Liver (tissue), 8 donors: ENCODE measurements at regions not wholly inside any gene's neighbourhood (a gene's known extent, or its start where the extent isn't known, plus 50 kb on each side); places are given as distances from the start of the nearest gene placed in this dataset.

Source experiments
- DNase-seq: peaks from one replicate; pipeline ENCODE4 v3.0.0-alpha.2; 2017; ENCODE audit warnings: low spot score
- H3K27ac ChIP-seq, 2 donors: one replicate each; pipeline ENCODE4 v1.7.0; 2013; ENCODE audit warnings: inconsistent platforms in 2 of 2, low read length in 2 of 2, control low read depth in 1 of 2, low read depth in 1 of 2, mild to moderate bottlenecking in 1 of 2
- H3K27me3 ChIP-seq, 4 donors: one replicate each; pipeline versions ENCODE4 v1.6.1 to v1.7.0; 2013; ENCODE audit warnings: low read length in 3 of 4, inconsistent platforms in 1 of 4, mild to moderate bottlenecking in 1 of 4, moderate library complexity in 1 of 4; ENCODE audit not compliant: control insufficient read depth in 4 of 4, insufficient read depth in 4 of 4
- H3K36me3 ChIP-seq, 4 donors: one replicate each; pipeline versions ENCODE4 v1.6.1 to v1.7.0; 2013; ENCODE audit warnings: low read length in 3 of 4, mild to moderate bottlenecking in 3 of 4, low read depth in 1 of 4, moderate library complexity in 1 of 4; ENCODE audit not compliant: control insufficient read depth in 4 of 4, insufficient read depth in 3 of 4
- H3K4me1 ChIP-seq, 4 donors: one replicate each; pipeline versions ENCODE4 v1.6.1 to v1.7.0; 2013; ENCODE audit warnings: low read length in 3 of 4, mild to moderate bottlenecking in 3 of 4, moderate library complexity in 1 of 4; ENCODE audit not compliant: control insufficient read depth in 4 of 4, insufficient read depth in 4 of 4
- H3K4me3 ChIP-seq, 3 donors: one replicate each; pipeline versions ENCODE4 v1.6.1 to v1.7.0; 2013; ENCODE audit warnings: low read length in 3 of 3, control low read depth in 1 of 3, low read depth in 1 of 3, mild to moderate bottlenecking in 1 of 3
- H3K9ac ChIP-seq, 2 donors: one replicate each; pipeline ENCODE4 v1.7.0; 2013; ENCODE audit warnings: low read length in 2 of 2, mild to moderate bottlenecking in 2 of 2, moderate library complexity in 2 of 2, control low read depth in 1 of 2, low read depth in 1 of 2
- H3K9me3 ChIP-seq, 4 donors: one replicate each; pipeline versions ENCODE4 v1.6.1 to v1.7.0; 2013; ENCODE audit warnings: low read length in 3 of 4; ENCODE audit not compliant: control insufficient read depth in 4 of 4
- ATF3 ChIP-seq: IDR thresholded peaks from 2 replicates; pipeline ENCODE4 v1.6.1; 2016; ENCODE audit warnings: antibody characterized with exemption
- CTCF ChIP-seq: fragments of 150-350 bp; IDR thresholded peaks from 2 replicates; pipeline ENCODE4 v1.5.1; 2017; ENCODE audit warnings: improper control_type of control experiment, low read depth, low read length; ENCODE audit not compliant: missing input control
- EGR1 ChIP-seq, 2 donors: IDR thresholded peaks; 2 replicates each; pipeline ENCODE4 v1.6.1; 2016 to 2018; ENCODE audit warnings: antibody characterized with exemption in 2 of 2, low read depth in 2 of 2
- FOXA1 ChIP-seq: IDR thresholded peaks from 2 replicates; pipeline ENCODE4 v1.6.1; 2016; ENCODE audit warnings: antibody characterized with exemption
- FOXA2 ChIP-seq: IDR thresholded peaks from 2 replicates; pipeline ENCODE4 v1.6.1; 2016; ENCODE audit warnings: antibody characterized with exemption
- GABPA ChIP-seq, 2 donors: IDR thresholded peaks in 1 of 2; conservative IDR thresholded peaks in 1 of 2; 2 replicates each; pipeline ENCODE4 v1.6.1; 2016; ENCODE audit warnings: antibody characterized with exemption in 2 of 2, mild to moderate bottlenecking in 1 of 2, moderate library complexity in 1 of 2
- HNF4A ChIP-seq, 2 donors: conservative IDR thresholded peaks; 2 replicates each; pipeline ENCODE4 v1.6.1; 2016; ENCODE audit warnings: antibody characterized with exemption in 2 of 2, mild to moderate bottlenecking in 2 of 2
- HNF4G ChIP-seq: IDR thresholded peaks from 2 replicates; pipeline ENCODE4 v1.6.1; 2016; ENCODE audit warnings: antibody characterized with exemption
- JUND ChIP-seq, 2 donors: IDR thresholded peaks; 2 replicates each; pipeline ENCODE4 v1.6.1; 2016; ENCODE audit warnings: antibody characterized with exemption in 2 of 2
- MAX ChIP-seq: IDR thresholded peaks from 2 replicates; pipeline ENCODE4 v1.6.1; 2016; ENCODE audit warnings: antibody characterized with exemption
- NR2F2 ChIP-seq: IDR thresholded peaks from 2 replicates; pipeline ENCODE4 v1.6.1; 2016; ENCODE audit warnings: antibody characterized with exemption
- RAD21 ChIP-seq, 2 donors: IDR thresholded peaks; 2 replicates each; pipeline ENCODE4 v1.6.1; 2016; ENCODE audit warnings: antibody characterized with exemption in 2 of 2, mild to moderate bottlenecking in 2 of 2
- REST ChIP-seq: IDR thresholded peaks from 2 replicates; pipeline ENCODE4 v1.6.1; 2016; ENCODE audit warnings: antibody characterized with exemption, mild to moderate bottlenecking
- RXRA ChIP-seq, 2 donors: IDR thresholded peaks; 2 replicates each; pipeline ENCODE4 v1.6.1; 2017 to 2018; ENCODE audit warnings: antibody characterized with exemption in 2 of 2, mild to moderate bottlenecking in 1 of 2
- SP1 ChIP-seq: IDR thresholded peaks from 2 replicates; pipeline ENCODE4 v1.6.1; 2018; ENCODE audit warnings: antibody characterized with exemption, mild to moderate bottlenecking
- TAF1 ChIP-seq: conservative IDR thresholded peaks from 2 replicates; pipeline ENCODE4 v1.6.1; 2016; ENCODE audit warnings: antibody characterized with exemption, mild to moderate bottlenecking
- YY1 ChIP-seq: IDR thresholded peaks from 2 replicates; pipeline ENCODE4 v1.6.1; 2016; ENCODE audit warnings: antibody characterized with exemption, mild to moderate bottlenecking
- WGBS: extraction: QIAGEN DNeasy Blood & Tissue Kit; methylation state at CpG from one replicate; pipeline ENCODE4 v1.1.7; 2013; 5-methylcytosine and 5-hydroxymethylcytosine counted together
- TF ChIP-seq, protein P1 (sequence below): IDR thresholded peaks from 2 replicates; pipeline ENCODE4 v1.6.1; 2016; ENCODE audit warnings: antibody characterized with exemption
- donor health status: healthy.
- donor health status: healthy.
- donor health status: healthy.
- donor health status: healthy.
- donor health status: healthy.

GRCh38 chr2:38497670-38498037 is 105.1 kb downstream of the HNRNPLL start:
- no peak overlapping the region for H3K27ac ChIP-seq
- no peak for DNase-seq
- no peaks in the 10 kb centered on the region for H3K9me3 ChIP-seq
- H3K36me3 ChIP-seq: no peaks in the 10 kb centered on the region
- 54% methylated on average over 3 of the region's 3 CpGs for WGBS
- H3K27me3 ChIP-seq: no peaks in the 10 kb centered on the region
- no peak overlapping the region for H3K4me3 ChIP-seq
- no peak overlapping the region for H3K9ac ChIP-seq
- H3K4me1 ChIP-seq: peaks cover 2 to 17% (median 13%) of the 10 kb centered on the region in 4 donors
- TF ChIP-seq RXRA (IDR thresholded peaks at IDR 0.05) (no peak), SP1 (no peak), FOXA2 (no peak), FOXA1 (no peak), EGR1 (IDR thresholded peaks at IDR 0.05; ENCODE audit: low read depth in 2 of 2) (no peak), YY1 (no peak), ATF3 (no peak), HNF4G (no peak), HNF4A (conservative IDR thresholded peaks at IDR 0.05) (no peak), GABPA (IDR thresholded peaks at IDR 0.05 in 1 of 2, conservative IDR thresholded peaks at IDR 0.05 in 1 of 2) (no peak), RAD21 (IDR thresholded peaks at IDR 0.05) (no peak), NR2F2 (no peak), JUND (IDR thresholded peaks at IDR 0.05) (no peak), MAX (no peak), CTCF (no peak)
- TF ChIP-seq, protein P1, sequence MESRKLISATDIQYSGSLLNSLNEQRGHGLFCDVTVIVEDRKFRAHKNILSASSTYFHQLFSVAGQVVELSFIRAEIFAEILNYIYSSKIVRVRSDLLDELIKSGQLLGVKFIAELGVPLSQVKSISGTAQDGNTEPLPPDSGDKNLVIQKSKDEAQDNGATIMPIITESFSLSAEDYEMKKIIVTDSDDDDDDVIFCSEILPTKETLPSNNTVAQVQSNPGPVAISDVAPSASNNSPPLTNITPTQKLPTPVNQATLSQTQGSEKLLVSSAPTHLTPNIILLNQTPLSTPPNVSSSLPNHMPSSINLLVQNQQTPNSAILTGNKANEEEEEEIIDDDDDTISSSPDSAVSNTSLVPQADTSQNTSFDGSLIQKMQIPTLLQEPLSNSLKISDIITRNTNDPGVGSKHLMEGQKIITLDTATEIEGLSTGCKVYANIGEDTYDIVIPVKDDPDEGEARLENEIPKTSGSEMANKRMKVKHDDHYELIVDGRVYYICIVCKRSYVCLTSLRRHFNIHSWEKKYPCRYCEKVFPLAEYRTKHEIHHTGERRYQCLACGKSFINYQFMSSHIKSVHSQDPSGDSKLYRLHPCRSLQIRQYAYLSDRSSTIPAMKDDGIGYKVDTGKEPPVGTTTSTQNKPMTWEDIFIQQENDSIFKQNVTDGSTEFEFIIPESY: no peak

DNA sequence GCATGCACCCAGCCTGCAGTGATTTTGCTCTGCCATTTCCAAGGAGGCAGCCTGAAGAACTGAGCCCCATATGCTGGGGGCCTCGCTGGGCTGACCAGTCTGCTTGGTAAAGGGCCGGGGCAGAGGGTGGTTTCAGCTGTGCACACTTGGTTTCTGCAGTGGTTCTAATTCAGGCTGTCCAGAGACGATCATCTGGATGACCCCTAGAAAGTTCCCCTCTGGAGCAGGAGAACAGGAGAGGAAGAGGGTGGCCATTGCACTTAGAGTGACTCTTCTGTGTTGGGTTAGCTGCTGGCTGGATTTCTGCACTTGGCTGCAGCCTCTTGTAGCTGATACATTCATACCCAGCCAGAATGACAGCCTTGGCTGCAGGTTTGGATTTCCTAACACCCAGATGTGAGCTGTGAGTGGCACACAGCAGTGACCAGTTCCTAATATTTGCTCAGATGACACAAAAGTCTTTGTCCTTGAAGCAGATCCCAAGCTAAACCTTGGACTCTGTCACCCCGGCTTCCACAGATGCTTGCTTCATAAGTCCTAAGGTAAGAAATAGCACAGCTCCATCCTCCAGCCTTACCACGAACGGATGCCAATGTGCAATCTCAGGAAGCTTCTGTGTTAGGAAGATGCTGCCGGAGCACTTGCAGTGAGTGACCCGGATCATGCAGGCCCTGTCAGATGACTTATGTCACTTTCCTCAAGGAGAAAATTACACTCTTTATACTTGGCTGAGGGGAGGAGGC is 105.6 kb downstream of the HNRNPLL start:
- Histone ChIP-seq H3K27me3 (no peaks in the 10 kb centered on the region), H3K4me3 (no peak overlapping the region), H3K4me1 (peaks cover 2 to 19% (median 14%) of the 10 kb centered on the region in 4 donors), H3K9me3 (no peaks in the 10 kb centered on the region), H3K9ac (no peak overlapping the region), H3K36me3 (no peaks in the 10 kb centered on the region), H3K27ac (no peak overlapping the region)
- WGBS: 47% methylated on average over 8 of the region's 8 CpGs
- no peak for DNase-seq
- TF ChIP-seq NR2F2: no peak
- no peak for TF ChIP-seq EGR1 (IDR thresholded peaks at IDR 0.05; ENCODE audit: low read depth in 2 of 2)
- TF ChIP-seq TAF1: no peak
- peak; percentile 82 for TF ChIP-seq YY1
- peak; percentile 47 for TF ChIP-seq ATF3
- peak; percentile 78 to 91 for TF ChIP-seq RXRA (IDR thresholded peaks at IDR 0.05)
- peak; percentile 71 for TF ChIP-seq MAX
- TF ChIP-seq RAD21 (IDR thresholded peaks at IDR 0.05): peak; percentile 41 to 42
- TF ChIP-seq FOXA2: no peak
- peak; percentile 90 to 92 for TF ChIP-seq HNF4A (conservative IDR thresholded peaks at IDR 0.05)
- peak; percentile 65 for TF ChIP-seq SP1
- no peak for TF ChIP-seq REST
- TF ChIP-seq CTCF: no peak
- TF ChIP-seq FOXA1: no peak
- TF ChIP-seq GABPA (IDR thresholded peaks at IDR 0.05 in 1 of 2, conservative IDR thresholded peaks at IDR 0.05 in 1 of 2): peak in 1 of 2 donors; percentile 17
